Small intestine (tissue), 7 donors: ENCODE measurements at regions not wholly inside any gene's neighbourhood (a gene's known extent, or its start where the extent isn't known, plus 50 kb on each side); places are given as distances from the start of the nearest gene placed in this dataset.
"Not testable (repeated sequence)": the region's sequence is repeated elsewhere in the genome, so short reads cannot be mapped to it uniquely, and the experiment has no call there.

ENCODE experiments used
- DNase-seq, 2 donors: peaks; one replicate each; pipeline versions ENCODE4 v3.0.0 to v3.0.0-alpha.2; 2013
- FAIRE-seq: peaks from 2 replicates; lab custom pipeline; 2012; peaks lifted over from hg19 to GRCh38; lab: Jason Lieb, UNC
- H3K27ac ChIP-seq, 3 donors: one replicate each; pipeline ENCODE4 v1.5.1; 2013; ENCODE audit warnings: low read length in 2 of 3, mild to moderate bottlenecking in 2 of 3, control low read depth in 1 of 3, inconsistent platforms in 1 of 3, low read depth in 1 of 3, moderate library complexity in 1 of 3
- H3K27me3 ChIP-seq, 3 donors: one replicate each; pipeline ENCODE4 v1.6.1; 2013; ENCODE audit warnings: low read length in 3 of 3, inconsistent platforms in 1 of 3; ENCODE audit not compliant: control insufficient read depth in 3 of 3, insufficient read depth in 3 of 3
- H3K36me3 ChIP-seq, 3 donors: one replicate each; pipeline ENCODE4 v1.6.1; 2013; ENCODE audit warnings: low read length in 3 of 3, inconsistent platforms in 1 of 3, low read depth in 1 of 3, mild to moderate bottlenecking in 1 of 3, moderate library complexity in 1 of 3; ENCODE audit not compliant: control insufficient read depth in 3 of 3, insufficient read depth in 2 of 3
- H3K4me1 ChIP-seq, 3 donors: one replicate each; pipeline ENCODE4 v1.6.1; 2013; ENCODE audit warnings: low read length in 2 of 3, inconsistent platforms in 1 of 3, low read depth in 1 of 3, mild to moderate bottlenecking in 1 of 3, moderate library complexity in 1 of 3; ENCODE audit not compliant: control insufficient read depth in 3 of 3, insufficient read depth in 2 of 3
- H3K4me3 ChIP-seq, 3 donors: one replicate each; pipeline ENCODE4 v1.5.1; 2013; ENCODE audit warnings: low read length in 3 of 3, control low read depth in 1 of 3, inconsistent platforms in 1 of 3, low read depth in 1 of 3, mild to moderate bottlenecking in 1 of 3, moderate library complexity in 1 of 3
- H3K9me3 ChIP-seq, 2 donors: one replicate each; pipeline ENCODE4 v1.6.1; 2013; ENCODE audit warnings: low read depth in 1 of 2, low read length in 1 of 2; ENCODE audit not compliant: control insufficient read depth in 2 of 2, insufficient read depth in 1 of 2
- WGBS, 3 donors: extraction: QIAGEN DNeasy Blood & Tissue Kit; methylation state at CpG; one replicate each; pipeline ENCODE4 v1.1.7; 2013; 5-methylcytosine and 5-hydroxymethylcytosine counted together
- donor health status: healthy with polysubstance abuse.
- donor health status: control.
- donor health status: control.
- donor health status: Bipolar disorder and iron deficiency.
- donor health status: healthy.

DNA sequence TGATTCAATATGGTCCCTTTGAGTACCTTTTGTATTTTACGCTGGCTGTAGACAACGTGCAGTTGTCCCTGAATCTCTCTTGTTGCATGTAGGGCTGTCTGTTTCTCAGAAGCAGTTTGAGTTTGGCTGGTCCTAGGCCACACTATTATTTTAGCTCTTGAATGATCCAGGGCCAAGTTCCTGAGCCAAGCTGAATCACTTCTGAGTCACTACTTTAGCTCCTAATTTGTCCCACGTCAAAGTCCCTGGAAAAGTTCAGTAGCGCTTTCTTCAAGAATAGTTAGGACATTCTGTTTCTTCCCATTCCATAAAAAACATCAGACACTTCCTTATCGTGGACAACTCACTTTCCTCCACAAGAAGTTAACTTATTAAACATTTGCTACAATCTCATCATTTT, 168.2 kb downstream of the RBMY1A1 start:
- H3K27ac ChIP-seq, H3K36me3 ChIP-seq, DNase-seq, H3K4me1 ChIP-seq, H3K9me3 ChIP-seq, FAIRE-seq, H3K4me3 ChIP-seq, H3K27me3 ChIP-seq: not testable (repeated sequence)
- 69 to 82% methylated on average over 5 of the region's 5 CpGs; no CpG with 5 or more reads in 1 of the 3 donors for WGBS, 3 donors

DNA sequence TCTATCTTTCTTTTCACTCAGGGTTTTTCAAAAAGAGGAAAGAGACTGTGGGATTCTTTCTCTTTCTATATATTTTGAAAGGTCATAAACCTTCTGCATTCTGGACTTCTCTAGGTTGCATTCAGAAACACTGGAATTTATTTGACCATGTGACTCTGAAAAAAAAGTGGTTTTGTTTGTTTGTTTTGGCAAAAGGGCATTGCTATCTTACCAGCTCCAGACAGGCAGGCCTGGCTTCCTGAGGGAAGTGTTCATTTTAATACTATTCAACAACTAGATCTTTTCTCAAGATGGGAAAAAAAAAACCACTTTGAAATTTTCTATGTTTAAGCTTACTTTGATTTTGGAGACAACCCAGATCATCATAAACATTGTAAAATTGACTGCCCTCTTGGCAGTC, 170.6 kb downstream of the RBMY1A1 start:
- peak; percentile 59 for FAIRE-seq
- H3K4me3 ChIP-seq = no peak overlapping the region
- no peaks in the 10 kb centered on the region for H3K36me3 ChIP-seq
- no peak overlapping the region for H3K27ac ChIP-seq
- H3K9me3 ChIP-seq = no peaks in the 10 kb centered on the region
- no peak for DNase-seq
- H3K4me1 ChIP-seq = no peaks in the 10 kb centered on the region
- no peaks in the 10 kb centered on the region for H3K27me3 ChIP-seq

DNA sequence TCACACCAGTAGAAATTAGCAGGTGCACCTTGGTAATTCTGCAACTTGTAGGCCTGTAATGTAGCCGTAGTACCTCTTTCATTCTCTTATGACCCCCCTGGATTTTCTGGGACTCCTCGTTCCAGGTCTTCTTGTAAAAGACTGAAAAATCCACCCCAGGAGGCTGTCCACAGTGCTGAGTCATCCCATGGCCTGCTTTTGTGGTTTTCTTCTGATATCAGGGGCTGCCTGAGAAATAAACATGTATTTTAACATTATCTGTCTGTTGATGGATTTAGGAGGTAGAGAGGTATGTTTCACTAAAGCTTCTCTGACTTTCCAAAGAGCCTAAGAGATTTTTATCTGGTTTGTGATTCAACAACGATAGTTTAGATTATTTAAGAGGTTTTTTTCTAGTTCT, 171.9 kb downstream of the RBMY1A1 start:
- H3K4me3 ChIP-seq, H3K4me1 ChIP-seq, FAIRE-seq, H3K36me3 ChIP-seq, H3K27me3 ChIP-seq, DNase-seq, H3K27ac ChIP-seq, H3K9me3 ChIP-seq: not testable (repeated sequence)
- 43 to 67% methylated on average over 2 to 3 of the region's 3 CpGs; no CpG with 5 or more reads in 1 of the 3 donors for WGBS, 3 donors

DNA sequence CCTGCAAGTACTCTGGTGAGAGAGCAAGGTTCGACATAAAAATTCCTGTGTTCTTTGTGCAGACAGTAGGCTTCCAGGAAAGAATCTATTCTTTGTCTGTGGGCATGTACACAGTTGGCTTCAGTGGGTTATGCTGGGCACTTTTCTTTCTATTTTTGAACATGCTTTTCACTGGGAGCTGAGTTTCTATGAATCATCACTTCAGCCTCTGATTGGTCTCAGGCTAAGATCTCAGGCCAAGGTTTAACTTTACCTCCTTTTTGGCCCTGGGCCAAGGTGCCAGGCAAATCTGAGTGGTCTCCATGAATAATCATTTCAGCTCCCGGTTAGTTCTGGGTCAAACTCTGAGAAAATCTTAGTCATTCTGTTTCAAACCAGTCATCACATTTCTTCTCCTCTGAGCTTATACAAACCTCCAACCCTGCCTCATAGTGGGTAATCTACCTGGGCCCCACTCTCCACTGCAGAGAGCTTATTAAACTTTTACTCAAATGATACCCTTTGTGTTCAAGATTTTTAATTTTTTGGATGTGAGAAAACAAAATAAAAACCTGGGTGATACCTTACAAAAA, 158.8 kb downstream of the RBMY1D start:
- not testable (repeated sequence) for H3K27me3 ChIP-seq, H3K4me3 ChIP-seq, H3K4me1 ChIP-seq, FAIRE-seq, DNase-seq, H3K27ac ChIP-seq, H3K9me3 ChIP-seq, H3K36me3 ChIP-seq
- no CpG with 5 or more reads among the region's 2 CpGs for WGBS, 3 donors

DNA sequence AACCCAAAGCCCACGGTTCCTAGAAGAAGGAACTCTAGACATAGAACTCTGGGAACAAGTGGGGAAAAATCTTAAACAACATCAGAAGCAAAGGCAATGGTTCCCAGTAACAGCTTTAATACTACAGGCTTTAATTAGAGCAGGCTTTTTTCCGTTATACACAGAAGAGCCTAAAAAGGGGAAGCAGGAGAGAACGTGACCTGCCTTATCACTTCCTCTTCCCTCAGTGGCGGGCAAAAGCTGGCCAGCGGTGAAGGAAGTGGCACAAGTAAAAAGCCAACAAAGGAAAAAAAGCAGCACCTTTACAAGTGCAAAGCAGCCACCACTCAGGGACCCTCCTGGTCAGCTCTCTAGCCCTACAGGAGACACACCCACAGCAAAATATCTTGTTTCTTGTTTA, 149.3 kb downstream of the RBMY1D start:
- not testable (repeated sequence) for FAIRE-seq, DNase-seq, H3K27me3 ChIP-seq, H3K4me1 ChIP-seq, H3K4me3 ChIP-seq, H3K27ac ChIP-seq, H3K36me3 ChIP-seq, H3K9me3 ChIP-seq
- WGBS, 3 donors = no CpG with 5 or more reads among the region's 5 CpGs

- not testable (repeated sequence) for DNase-seq, H3K9me3 ChIP-seq, H3K4me3 ChIP-seq, H3K27ac ChIP-seq, FAIRE-seq, H3K36me3 ChIP-seq, H3K4me1 ChIP-seq, H3K27me3 ChIP-seq
- no CpG with 5 or more reads among the region's 5 CpGs for WGBS, 3 donors
Observed at GRCh38 chrY:21760243-21760642, 134.1 kb downstream of the RBMY1D start.

DNA sequence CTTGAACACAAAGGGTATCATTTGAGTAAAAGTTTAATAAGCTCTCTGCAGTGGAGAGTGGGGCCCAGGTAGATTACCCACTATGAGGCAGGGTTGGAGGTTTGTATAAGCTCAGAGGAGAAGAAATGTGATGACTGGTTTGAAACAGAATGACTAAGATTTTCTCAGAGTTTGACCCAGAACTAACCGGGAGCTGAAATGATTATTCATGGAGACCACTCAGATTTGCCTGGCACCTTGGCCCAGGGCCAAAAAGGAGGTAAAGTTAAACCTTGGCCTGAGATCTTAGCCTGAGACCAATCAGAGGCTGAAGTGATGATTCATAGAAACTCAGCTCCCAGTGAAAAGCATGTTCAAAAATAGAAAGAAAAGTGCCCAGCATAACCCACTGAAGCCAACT, 126.5 kb downstream of the RBMY1D start:
- not testable (repeated sequence) for H3K27ac ChIP-seq, H3K9me3 ChIP-seq, H3K4me1 ChIP-seq, DNase-seq, H3K27me3 ChIP-seq, H3K4me3 ChIP-seq, H3K36me3 ChIP-seq, FAIRE-seq
- WGBS, 3 donors = no CpG with 5 or more reads among the region's 1 CpG

GRCh38 chrY:21782174-21782860, 112.0 kb downstream of the RBMY1D start:
- FAIRE-seq, H3K4me3 ChIP-seq, H3K4me1 ChIP-seq, H3K27ac ChIP-seq, H3K36me3 ChIP-seq, H3K9me3 ChIP-seq, H3K27me3 ChIP-seq, DNase-seq: not testable (repeated sequence)
- WGBS, 3 donors = no CpG with 5 or more reads among the region's 4 CpGs
